HEK293 (cell line): ENCODE measurements at regions not wholly inside any gene's neighbourhood (a gene's known extent, or its start where the extent isn't known, plus 50 kb on each side); places are given as distances from the start of the nearest gene placed in this dataset.

ENCODE experiments used
- CTCF ChIA-PET: fragments of 350-600 bp; formaldehyde crosslinking; extraction: SDS; loops from one replicate; lab custom pipeline; 2021; ENCODE audit warnings: antibody characterized with exemption; lab: Yijun Ruan, JAX
- POLR2A ChIA-PET: fragments of 300-600 bp; formaldehyde crosslinking; extraction: SDS; loops from one replicate; lab custom pipeline; 2020; ENCODE audit warnings: antibody characterized with exemption, inconsistent platforms; lab: Yijun Ruan, JAX
- H3K27ac ChIP-seq: fragments of 200-500 bp; sonication (Bioruptor generic); 2 replicates; pipeline ENCODE4 v1.5.1; 2014; ENCODE audit warnings: low read depth, low read length, control low read depth, inconsistent platforms; ENCODE audit errors: extremely low read depth
- H3K36me3 ChIP-seq, 2 experiments: fragments of 200-500 bp in 1 of 2; sonication (Bioruptor generic) in 1 of 2; 1 replicate in 1 of 2; 2 replicates in 1 of 2; pipeline ENCODE4 v1.5.1; 2014 to 2017; ENCODE audit warnings: inconsistent platforms in 2 of 2, low read length in 2 of 2; ENCODE audit not compliant: control insufficient read depth in 2 of 2, insufficient read depth in 1 of 2
- H3K4me1 ChIP-seq: fragments of 200-500 bp; sonication (Bioruptor generic); 2 replicates; pipeline ENCODE4 v1.5.1; 2014; ENCODE audit warnings: mild to moderate bottlenecking, low read length, inconsistent platforms; ENCODE audit not compliant: control insufficient read depth, insufficient read depth
- H3K4me3 ChIP-seq: 2 replicates; pipeline ENCODE4 v1.5.1; 2011; ENCODE audit warnings: low read depth, mild to moderate bottlenecking, control low read depth, low read length, moderate library complexity
- H3K9me3 ChIP-seq: fragments of 200-500 bp; sonication (Bioruptor generic); 2 replicates; pipeline ENCODE4 v1.5.1; 2014; ENCODE audit warnings: low read depth, low read length, inconsistent platforms; ENCODE audit not compliant: control insufficient read depth, insufficient read depth
- BCL6B ChIP-seq: fragments of 450-650 bp; formaldehyde crosslinking; IDR thresholded peaks from 2 replicates; pipeline ENCODE4 v1.5.1; 2017; ENCODE audit warnings: missing biosample characterization, missing genetic modification characterization
- GLI4 ChIP-seq: fragments of 450-650 bp; formaldehyde crosslinking; IDR thresholded peaks from 2 replicates; pipeline ENCODE4 v1.5.1; 2016; ENCODE audit warnings: missing biosample characterization, missing genetic modification characterization
- GLIS1 ChIP-seq: fragments of 450-650 bp; formaldehyde crosslinking; IDR thresholded peaks from 2 replicates; pipeline ENCODE4 v1.5.1; 2016; ENCODE audit warnings: missing biosample characterization, missing genetic modification characterization
- GLIS2 ChIP-seq: fragments of 450-650 bp; formaldehyde crosslinking; IDR thresholded peaks from 2 replicates; pipeline ENCODE4 v1.5.1; 2016; ENCODE audit warnings: missing biosample characterization, missing genetic modification characterization
- HOXD13 ChIP-seq: sonication (generic); formaldehyde crosslinking; IDR thresholded peaks from 2 replicates; pipeline ENCODE4 v1.8.0; 2022; ENCODE audit warnings: missing genetic modification reagents, borderline replicate concordance
- KLF17 ChIP-seq: fragments of 450-650 bp; formaldehyde crosslinking; IDR thresholded peaks from 2 replicates; pipeline ENCODE4 v1.5.1; 2016; ENCODE audit warnings: missing biosample characterization, missing genetic modification characterization
- MEIS1 ChIP-seq: sonication (generic); formaldehyde crosslinking; IDR thresholded peaks from 2 replicates; pipeline ENCODE4 v1.8.1; 2022; ENCODE audit warnings: missing genetic modification reagents, mild to moderate bottlenecking, borderline replicate concordance
- RBAK ChIP-seq: fragments of 450-650 bp; formaldehyde crosslinking; IDR thresholded peaks from 2 replicates; pipeline ENCODE4 v1.5.1; 2016; ENCODE audit warnings: missing biosample characterization, missing genetic modification characterization
- REST ChIP-seq: fragments of 450-650 bp; formaldehyde crosslinking; IDR thresholded peaks from 2 replicates; pipeline ENCODE4 v1.5.1; 2016; ENCODE audit warnings: missing biosample characterization, missing genetic modification characterization
- SCRT1 ChIP-seq: fragments of 450-650 bp; formaldehyde crosslinking; IDR thresholded peaks from 2 replicates; pipeline ENCODE4 v1.5.1; 2016; ENCODE audit warnings: missing biosample characterization, missing genetic modification characterization, borderline replicate concordance
- TRIM28 ChIP-seq: IDR thresholded peaks from 2 replicates; pipeline ENCODE4 v1.6.1; 2011; ENCODE audit warnings: low read length, control low read depth, borderline replicate concordance
- YY2 ChIP-seq: fragments of 450-650 bp; formaldehyde crosslinking; IDR thresholded peaks from 2 replicates; pipeline ENCODE4 v1.5.1; 2016; ENCODE audit warnings: missing biosample characterization, missing genetic modification characterization
- ZBTB44 ChIP-seq: fragments of 450-650 bp; IDR thresholded peaks from 2 replicates; pipeline ENCODE4 v1.5.1; 2018; ENCODE audit warnings: missing biosample characterization, mild to moderate bottlenecking, missing genetic modification characterization
- ZBTB48 ChIP-seq: fragments of 450-650 bp; formaldehyde crosslinking; IDR thresholded peaks from 2 replicates; pipeline ENCODE4 v1.5.1; 2016; ENCODE audit warnings: missing biosample characterization, missing genetic modification characterization
- ZBTB49 ChIP-seq: fragments of 450-650 bp; formaldehyde crosslinking; IDR thresholded peaks from 2 replicates; pipeline ENCODE4 v1.5.1; 2016; ENCODE audit warnings: missing biosample characterization, missing genetic modification characterization, low read depth
- ZNF324 ChIP-seq: fragments of 450-650 bp; formaldehyde crosslinking; IDR thresholded peaks from 2 replicates; pipeline ENCODE4 v1.5.1; 2016; ENCODE audit warnings: missing biosample characterization, missing genetic modification characterization
- ZNF391 ChIP-seq: fragments of 450-650 bp; formaldehyde crosslinking; IDR thresholded peaks from 2 replicates; pipeline ENCODE4 v1.5.1; 2016; ENCODE audit warnings: low read depth, missing biosample characterization, missing genetic modification characterization, borderline replicate concordance
- ZNF404 ChIP-seq: fragments of 450-650 bp; formaldehyde crosslinking; IDR thresholded peaks from 2 replicates; pipeline ENCODE4 v1.5.1; 2017; ENCODE audit warnings: missing biosample characterization, missing genetic modification characterization
- ZNF623 ChIP-seq: fragments of 450-650 bp; formaldehyde crosslinking; IDR thresholded peaks from 2 replicates; pipeline ENCODE4 v1.5.1; 2016; ENCODE audit warnings: missing biosample characterization, missing genetic modification characterization
- ZNF707 ChIP-seq: fragments of 450-650 bp; formaldehyde crosslinking; IDR thresholded peaks from 2 replicates; pipeline ENCODE4 v1.5.1; 2016; ENCODE audit warnings: missing biosample characterization, missing genetic modification characterization

GRCh38 chr9:1759771-1760300 is 255.3 kb upstream of the SMARCA2 start:
- Histone ChIP-seq H3K27ac (no peak overlapping the region), H3K4me1 (no peaks in the 10 kb centered on the region), H3K4me3 (no peak overlapping the region), H3K36me3 (no peaks in the 10 kb centered on the region), H3K9me3 (no peaks in the 10 kb centered on the region)
- ChIA-PET POLR2A (no interaction called here), CTCF (interaction anchor here (1.6 kb wide), 1 partner anchor 27 kb away, joined by 4 read pairs; no protein-coding TSS in a partner anchor)
- TF ChIP-seq TRIM28 = peak; percentile 43; the same call in 1 of the 2 replicates
- TF ChIP-seq MEIS1 (CRISPR knock-in tag) = no peak
- TF ChIP-seq SCRT1 (tag by site-specific recombination) = no peak
- no peak for TF ChIP-seq BCL6B
- no peak for TF ChIP-seq ZNF324
- no peak for TF ChIP-seq YY2 (tag by site-specific recombination)
- no peak for TF ChIP-seq ZBTB49
- 0 out of 2 replicates have a peak, but pooled peaks have one; percentile 22 for TF ChIP-seq RBAK
- no peak for TF ChIP-seq REST (tag by site-specific recombination)
- TF ChIP-seq ZNF707 (tag by site-specific recombination) = no peak
- TF ChIP-seq ZNF623 = no peak
- no peak for TF ChIP-seq KLF17 (tag by site-specific recombination)
- TF ChIP-seq GLIS2 = peak; percentile 22; the same call in 1 of the 2 replicates
- TF ChIP-seq GLIS1 = peak; percentile 71
- TF ChIP-seq ZNF404 (tag by site-specific recombination) = no peak
- TF ChIP-seq HOXD13 (CRISPR knock-in tag) = 0 out of 2 replicates have a peak, but pooled peaks have one; percentile 20

GRCh38 chr9:1761807-1762206 is 253.3 kb upstream of the SMARCA2 start:
- Histone ChIP-seq H3K36me3 (no peaks in the 10 kb centered on the region), H3K4me1 (no peaks in the 10 kb centered on the region), H3K4me3 (no peak overlapping the region), H3K9me3 (no peaks in the 10 kb centered on the region), H3K27ac (no peak overlapping the region)
- TF ChIP-seq ZNF324 (no peak), ZBTB48 (no peak), ZBTB44 (tag by site-specific recombination) (no peak), GLI4 (tag by site-specific recombination) (no peak), ZNF391 (tag by site-specific recombination) (no peak), HOXD13 (CRISPR knock-in tag) (no peak)
- CTCF ChIA-PET = no interaction called here
- POLR2A ChIA-PET = no interaction called here
